ENCODE measurements at regions not wholly inside any gene's neighbourhood (a gene's known extent, or its start where the extent isn't known, plus 50 kb on each side); places are given as distances from the start of the nearest gene placed in this dataset.

DNA sequence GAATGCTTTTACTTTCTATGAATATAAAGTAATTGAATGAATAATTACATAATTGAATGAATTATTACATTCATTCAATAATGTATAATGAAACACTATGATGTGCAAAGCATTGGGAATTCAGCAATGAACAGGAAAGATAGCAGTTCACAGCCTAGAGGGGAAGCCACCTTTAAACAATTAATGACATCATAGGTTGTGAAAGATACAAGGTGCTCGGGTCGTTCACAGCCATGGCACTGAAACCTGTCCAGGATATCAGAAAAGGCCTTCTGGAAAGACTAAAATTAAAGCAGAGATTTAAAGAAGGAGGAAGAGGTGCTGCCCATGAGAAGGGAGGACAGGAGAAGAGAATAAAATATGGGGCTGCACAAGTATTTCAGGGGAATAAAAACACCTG, 171.4 kb upstream of the KLF4 start:
- TF ChIP-seq, protein P1, sequence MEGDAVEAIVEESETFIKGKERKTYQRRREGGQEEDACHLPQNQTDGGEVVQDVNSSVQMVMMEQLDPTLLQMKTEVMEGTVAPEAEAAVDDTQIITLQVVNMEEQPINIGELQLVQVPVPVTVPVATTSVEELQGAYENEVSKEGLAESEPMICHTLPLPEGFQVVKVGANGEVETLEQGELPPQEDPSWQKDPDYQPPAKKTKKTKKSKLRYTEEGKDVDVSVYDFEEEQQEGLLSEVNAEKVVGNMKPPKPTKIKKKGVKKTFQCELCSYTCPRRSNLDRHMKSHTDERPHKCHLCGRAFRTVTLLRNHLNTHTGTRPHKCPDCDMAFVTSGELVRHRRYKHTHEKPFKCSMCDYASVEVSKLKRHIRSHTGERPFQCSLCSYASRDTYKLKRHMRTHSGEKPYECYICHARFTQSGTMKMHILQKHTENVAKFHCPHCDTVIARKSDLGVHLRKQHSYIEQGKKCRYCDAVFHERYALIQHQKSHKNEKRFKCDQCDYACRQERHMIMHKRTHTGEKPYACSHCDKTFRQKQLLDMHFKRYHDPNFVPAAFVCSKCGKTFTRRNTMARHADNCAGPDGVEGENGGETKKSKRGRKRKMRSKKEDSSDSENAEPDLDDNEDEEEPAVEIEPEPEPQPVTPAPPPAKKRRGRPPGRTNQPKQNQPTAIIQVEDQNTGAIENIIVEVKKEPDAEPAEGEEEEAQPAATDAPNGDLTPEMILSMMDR (IDR thresholded peaks at IDR 0.05; ENCODE audit: poor library complexity), result no peak
- no peak for TF ChIP-seq EZH2phosphoT487 (IDR thresholded peaks at IDR 0.05; ENCODE audit: low read depth, severe bottlenecking, unreplicated experiment)
- DNase-seq (ENCODE audit: low spot score), result no peak
- Histone ChIP-seq H3K4me3 (no peak overlapping the region), H3K36me3 (replicated peaks; ENCODE audit: insufficient read depth, low read depth) (no peaks in the 10 kb centered on the region), H3K79me2 (no peaks in the 10 kb centered on the region), H4K20me1 (ENCODE audit: insufficient read depth, poor library complexity, severe bottlenecking) (no peaks in the 10 kb centered on the region), H3K27me3 (no peaks in the 10 kb centered on the region), H3K27ac (no peak overlapping the region), H2AFZ (no peak overlapping the region), H3K4me1 (ENCODE audit: insufficient read depth) (no peaks in the 10 kb centered on the region), H3K4me2 (no peak overlapping the region), H3K9me2 (replicated peaks; ENCODE audit: insufficient read depth) (no peaks in the 10 kb centered on the region), H3K9me3 (ENCODE audit: low read depth) (no peaks in the 10 kb centered on the region)
- 77% methylated on average over 2 of the region's 2 CpGs for WGBS (ENCODE audit: low lambda C conversion rate, missing lambda C conversion rate)

DNA sequence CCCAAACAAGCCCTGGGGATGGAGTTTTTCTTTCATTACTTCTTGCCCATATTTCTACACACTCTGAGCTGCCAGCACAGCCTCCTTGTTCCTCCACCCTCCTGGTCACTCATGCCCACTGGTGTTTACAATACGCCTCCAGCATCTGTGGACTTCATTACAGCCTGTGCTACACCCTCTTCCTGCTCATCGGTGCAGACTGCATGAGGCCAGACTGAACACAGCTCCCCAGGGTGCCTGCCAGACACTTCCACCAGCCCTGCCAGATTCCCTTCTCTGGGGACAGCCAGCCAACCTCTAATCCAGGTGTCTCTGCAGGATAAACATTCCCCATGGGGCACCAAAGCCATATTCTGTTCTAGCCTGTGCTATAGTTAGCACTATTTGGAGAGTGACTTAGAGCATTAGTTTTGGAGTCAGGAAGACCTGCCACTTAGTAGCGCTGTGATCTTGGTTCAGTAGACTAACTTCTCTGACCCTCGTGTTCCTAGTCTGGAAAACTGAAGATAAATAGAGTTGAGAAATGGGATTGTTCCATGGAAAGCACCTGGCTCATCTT, 163.8 kb upstream of the KLF4 start:
- Histone ChIP-seq H3K79me2 (no peaks in the 10 kb centered on the region), H2AFZ (no peak overlapping the region), H3K36me3 (replicated peaks; ENCODE audit: insufficient read depth, low read depth) (no peaks in the 10 kb centered on the region), H4K20me1 (ENCODE audit: insufficient read depth, poor library complexity, severe bottlenecking) (no peaks in the 10 kb centered on the region), H3K4me1 (ENCODE audit: insufficient read depth) (no peaks in the 10 kb centered on the region), H3K27me3 (no peaks in the 10 kb centered on the region), H3K4me3 (no peak overlapping the region), H3K9me2 (replicated peaks; ENCODE audit: insufficient read depth) (no peaks in the 10 kb centered on the region), H3K27ac (no peak overlapping the region), H3K9me3 (ENCODE audit: low read depth) (no peaks in the 10 kb centered on the region), H3K4me2 (no peak overlapping the region)
- WGBS (ENCODE audit: low lambda C conversion rate, missing lambda C conversion rate), result 61% methylated on average over 4 of the region's 4 CpGs
- TF ChIP-seq EZH2 (IDR thresholded peaks at IDR 0.05; ENCODE audit: borderline replicate concordance) (no peak), EZH2phosphoT487 (IDR thresholded peaks at IDR 0.05; ENCODE audit: low read depth, severe bottlenecking, unreplicated experiment) (no peak)
- TF ChIP-seq, protein P1 (IDR thresholded peaks at IDR 0.05; ENCODE audit: poor library complexity), result no peak
- DNase-seq (ENCODE audit: low spot score), result no peak

DNA sequence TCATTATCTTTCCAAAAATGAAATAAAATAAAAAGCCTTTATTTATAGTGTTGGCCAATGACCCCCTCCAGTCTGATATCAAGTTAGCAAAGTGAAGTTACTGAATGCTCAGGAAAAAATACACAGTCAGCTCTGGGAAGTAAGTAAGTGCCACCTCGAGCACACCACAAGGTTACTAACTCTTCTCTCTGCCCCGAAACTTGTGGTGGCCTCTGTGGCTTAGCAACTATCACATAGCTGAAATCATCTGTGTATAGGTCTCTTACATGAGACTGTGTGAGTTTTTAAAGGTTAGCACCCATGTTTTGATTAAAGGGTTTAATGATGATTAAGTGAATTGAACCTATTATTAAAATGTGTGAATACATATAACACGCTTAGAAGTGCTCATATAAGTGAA, 161.4 kb upstream of the KLF4 start:
- Histone ChIP-seq H4K20me1 (ENCODE audit: insufficient read depth, poor library complexity, severe bottlenecking) (no peaks in the 10 kb centered on the region), H3K4me1 (ENCODE audit: insufficient read depth) (no peaks in the 10 kb centered on the region), H3K27me3 (no peaks in the 10 kb centered on the region), H3K36me3 (replicated peaks; ENCODE audit: insufficient read depth, low read depth) (no peaks in the 10 kb centered on the region), H3K9me2 (replicated peaks; ENCODE audit: insufficient read depth) (no peaks in the 10 kb centered on the region), H2AFZ (no peak overlapping the region), H3K27ac (no peak overlapping the region), H3K9me3 (ENCODE audit: low read depth) (no peaks in the 10 kb centered on the region), H3K4me2 (no peak overlapping the region), H3K79me2 (no peaks in the 10 kb centered on the region), H3K4me3 (no peak overlapping the region)
- TF ChIP-seq EZH2phosphoT487 (IDR thresholded peaks at IDR 0.05; ENCODE audit: low read depth, severe bottlenecking, unreplicated experiment) (no peak), EZH2 (IDR thresholded peaks at IDR 0.05; ENCODE audit: borderline replicate concordance) (no peak)
- TF ChIP-seq, protein P1 (IDR thresholded peaks at IDR 0.05; ENCODE audit: poor library complexity), result no peak
- WGBS (ENCODE audit: low lambda C conversion rate, missing lambda C conversion rate), result 95% methylated on average over 3 of the region's 3 CpGs
- no peak for DNase-seq (ENCODE audit: low spot score)

DNA sequence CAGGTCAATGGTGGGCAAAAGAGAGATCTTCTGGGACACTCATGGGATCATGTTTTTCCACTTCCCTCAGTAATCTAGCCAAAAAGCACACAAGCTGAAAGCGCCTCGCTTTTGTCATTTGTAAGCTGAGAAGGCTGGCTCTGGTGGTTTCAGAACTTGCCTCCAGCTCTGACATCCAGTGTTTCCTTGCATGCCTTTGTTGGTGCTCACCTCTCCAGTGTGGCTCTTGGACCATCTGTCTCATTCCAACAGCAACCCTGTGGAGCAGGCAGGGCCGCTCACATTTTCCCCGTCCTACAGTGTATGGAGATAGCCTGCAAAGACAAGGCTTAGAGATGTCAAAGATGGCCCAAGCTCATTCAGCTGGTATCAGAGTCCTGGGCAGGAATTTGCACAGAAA, 160.8 kb upstream of the KLF4 start:
- H3K27me3 ChIP-seq, result no peaks in the 10 kb centered on the region
- H3K9me3 ChIP-seq (ENCODE audit: low read depth), result no peaks in the 10 kb centered on the region
- H3K4me2 ChIP-seq, result no peak overlapping the region
- H3K4me1 ChIP-seq (ENCODE audit: insufficient read depth), result no peaks in the 10 kb centered on the region
- no peaks in the 10 kb centered on the region for H3K36me3 ChIP-seq (replicated peaks; ENCODE audit: insufficient read depth, low read depth)
- no peak overlapping the region for H3K4me3 ChIP-seq
- H2AFZ ChIP-seq, result no peak overlapping the region
- 96% methylated on average over 4 of the region's 4 CpGs for WGBS (ENCODE audit: low lambda C conversion rate, missing lambda C conversion rate)
- H3K9me2 ChIP-seq (replicated peaks; ENCODE audit: insufficient read depth), result no peaks in the 10 kb centered on the region
- no peak overlapping the region for H3K27ac ChIP-seq
- no peak for TF ChIP-seq EZH2phosphoT487 (IDR thresholded peaks at IDR 0.05; ENCODE audit: low read depth, severe bottlenecking, unreplicated experiment)
- TF ChIP-seq, protein P1 (IDR thresholded peaks at IDR 0.05; ENCODE audit: poor library complexity), result no peak
- TF ChIP-seq EZH2 (IDR thresholded peaks at IDR 0.05; ENCODE audit: borderline replicate concordance), result no peak
- no peaks in the 10 kb centered on the region for H3K79me2 ChIP-seq
- no peaks in the 10 kb centered on the region for H4K20me1 ChIP-seq (ENCODE audit: insufficient read depth, poor library complexity, severe bottlenecking)
- no peak for DNase-seq (ENCODE audit: low spot score)
